KMS-11 (cell line): ENCODE measurements at regions not wholly inside any gene's neighbourhood (a gene's known extent, or its start where the extent isn't known, plus 50 kb on each side); places are given as distances from the start of the nearest gene placed in this dataset.

ENCODE experiments used
- H2AFZ ChIP-seq: fragments of 200-600 bp; sonication (generic); 2 replicates; pipeline ENCODE4 v1.6.1; 2016; ENCODE audit warnings: antibody characterized with exemption, mixed run types, low read depth
- H3K27ac ChIP-seq: fragments of 200-600 bp; sonication (generic); 2 replicates; pipeline ENCODE4 v1.6.1; 2016; ENCODE audit warnings: mild to moderate bottlenecking, mixed run types
- H3K27me3 ChIP-seq: fragments of 200-600 bp; sonication (generic); 2 replicates; pipeline ENCODE4 v1.6.1; 2017; ENCODE audit warnings: mild to moderate bottlenecking, low read depth, mixed run types, moderate library complexity; ENCODE audit not compliant: insufficient read depth
- H3K36me3 ChIP-seq: fragments of 200-600 bp; sonication (generic); 2 replicates; pipeline ENCODE4 v1.6.1; 2017; ENCODE audit warnings: mild to moderate bottlenecking, mixed run types; ENCODE audit not compliant: insufficient read depth
- H3K4me1 ChIP-seq: fragments of 200-600 bp; sonication (generic); 2 replicates; pipeline ENCODE4 v1.6.1; 2016; ENCODE audit warnings: mild to moderate bottlenecking, low read depth, mixed run types; ENCODE audit not compliant: poor library complexity, severe bottlenecking
- H3K4me2 ChIP-seq: fragments of 200-600 bp; sonication (generic); 2 replicates; pipeline ENCODE4 v1.7.0; 2016; ENCODE audit warnings: mild to moderate bottlenecking, mixed run types
- H3K4me3 ChIP-seq: fragments of 200-600 bp; sonication (generic); IDR thresholded peaks from 2 replicates; pipeline ENCODE4 v1.6.1; 2017; ENCODE audit warnings: low read depth, low read length, mixed read lengths; ENCODE audit not compliant: insufficient read depth
- H3K79me2 ChIP-seq: fragments of 200-600 bp; sonication (generic); 2 replicates; pipeline ENCODE4 v1.6.1; 2016; ENCODE audit warnings: low read depth, mixed run types; ENCODE audit not compliant: insufficient read depth
- H3K9ac ChIP-seq: fragments of 200-600 bp; sonication (generic); 2 replicates; pipeline ENCODE4 v1.6.1; 2016; ENCODE audit warnings: mild to moderate bottlenecking, mixed run types
- H4K20me1 ChIP-seq: fragments of 200-600 bp; sonication (generic); 2 replicates; pipeline ENCODE4 v1.6.1; 2016; ENCODE audit warnings: mild to moderate bottlenecking, mixed run types; ENCODE audit not compliant: insufficient read depth
- CTCF ChIP-seq: fragments of 200-600 bp; sonication (generic); conservative IDR thresholded peaks from 2 replicates; pipeline ENCODE4 v1.6.1; 2017; ENCODE audit warnings: low read depth, mild to moderate bottlenecking, antibody characterized with exemption, low read length, moderate library complexity, mixed read lengths

GRCh38 chr3:184448321-184449160, 68.7 kb downstream of the CHRD start:
- H3K79me2 ChIP-seq = no peaks in the 10 kb centered on the region
- no peaks in the 10 kb centered on the region for H3K27me3 ChIP-seq
- no peak overlapping the region for H3K4me3 ChIP-seq
- H3K4me1 ChIP-seq = no peaks in the 10 kb centered on the region
- H3K9ac ChIP-seq = no peak overlapping the region
- no peak overlapping the region for H3K27ac ChIP-seq
- H4K20me1 ChIP-seq = no peaks in the 10 kb centered on the region
- H2AFZ ChIP-seq = no peak overlapping the region
- TF ChIP-seq CTCF = no peak
- no peaks in the 10 kb centered on the region for H3K36me3 ChIP-seq
- no peak overlapping the region for H3K4me2 ChIP-seq

DNA sequence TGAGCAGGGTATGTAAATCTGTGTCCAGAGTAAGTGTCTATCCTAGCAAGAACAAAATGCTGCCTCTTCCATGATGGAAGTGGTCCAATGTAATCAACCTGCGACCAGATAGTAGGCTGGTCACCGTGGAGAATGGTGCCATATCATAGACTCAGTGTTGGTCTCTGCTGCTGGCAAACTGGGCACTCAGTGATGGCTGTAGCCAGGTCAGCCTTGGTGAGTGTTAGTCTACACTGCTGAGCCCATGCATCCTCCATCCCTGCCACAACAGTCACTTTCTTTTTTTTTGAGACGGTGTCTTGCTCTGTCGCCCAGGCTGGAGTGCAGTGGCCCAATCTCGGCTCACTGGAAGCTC, 69.3 kb downstream of the CHRD start:
- Histone ChIP-seq H3K36me3 (no peaks in the 10 kb centered on the region), H3K9ac (no peak overlapping the region), H3K4me1 (no peaks in the 10 kb centered on the region), H3K79me2 (no peaks in the 10 kb centered on the region), H3K4me3 (no peak overlapping the region), H4K20me1 (no peaks in the 10 kb centered on the region), H3K4me2 (no peak overlapping the region), H3K27ac (no peak overlapping the region), H3K27me3 (no peaks in the 10 kb centered on the region), H2AFZ (no peak overlapping the region)
- no peak for TF ChIP-seq CTCF

DNA sequence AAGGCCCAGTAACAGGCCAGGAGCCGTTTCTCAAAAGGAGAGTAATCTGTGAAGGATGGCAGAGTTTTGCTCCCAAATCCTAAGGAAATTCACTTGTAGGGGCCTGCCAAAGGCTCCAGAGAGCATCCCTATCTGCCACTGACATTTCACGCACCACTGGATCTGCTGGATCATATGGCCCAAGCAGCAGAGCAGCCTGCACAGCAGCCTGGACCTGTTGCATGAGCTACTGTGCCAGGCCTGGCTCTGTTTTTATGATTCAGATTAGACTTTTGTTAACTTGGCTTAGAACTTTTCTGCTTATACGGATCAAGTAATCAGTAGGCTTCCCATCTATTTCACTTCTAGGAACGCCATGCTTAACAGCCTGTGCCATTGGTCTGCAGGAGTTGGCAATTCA, 70.7 kb downstream of the CHRD start:
- Histone ChIP-seq H3K27me3 (no peaks in the 10 kb centered on the region), H3K4me1 (no peaks in the 10 kb centered on the region), H3K4me2 (no peak overlapping the region), H3K36me3 (no peaks in the 10 kb centered on the region), H3K27ac (no peak overlapping the region), H2AFZ (no peak overlapping the region), H4K20me1 (no peaks in the 10 kb centered on the region), H3K9ac (no peak overlapping the region), H3K79me2 (no peaks in the 10 kb centered on the region), H3K4me3 (no peak overlapping the region)
- no peak for TF ChIP-seq CTCF

DNA sequence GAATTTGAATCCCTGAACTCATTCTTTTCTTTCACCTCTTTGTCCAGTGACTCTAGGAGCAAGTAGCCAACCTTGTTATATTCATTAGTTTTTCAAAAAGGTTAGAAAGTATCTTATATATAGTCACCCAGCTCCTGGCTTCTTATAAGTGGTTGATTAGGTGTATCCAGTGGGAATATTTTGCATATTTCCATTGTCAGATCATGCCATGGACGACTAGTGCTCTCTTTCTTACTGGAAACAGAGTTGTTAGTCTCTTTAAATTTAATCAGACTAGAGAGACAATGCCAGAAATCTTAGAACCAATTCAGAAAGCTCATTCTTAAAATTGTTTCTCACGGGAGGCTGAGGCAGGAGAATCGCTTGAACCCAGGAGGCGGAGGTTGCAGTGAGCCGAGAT, 73.4 kb downstream of the CHRD start:
- Histone ChIP-seq H3K79me2 (no peaks in the 10 kb centered on the region), H3K27me3 (no peaks in the 10 kb centered on the region), H4K20me1 (no peaks in the 10 kb centered on the region), H3K4me3 (no peak overlapping the region), H3K4me1 (no peaks in the 10 kb centered on the region), H3K9ac (no peak overlapping the region), H3K4me2 (no peak overlapping the region), H3K36me3 (no peaks in the 10 kb centered on the region), H2AFZ (no peak overlapping the region), H3K27ac (no peak overlapping the region)
- no peak for TF ChIP-seq CTCF
